Endothelial cell of umbilical vein (primary cell): ENCODE measurements at regions not wholly inside any gene's neighbourhood (a gene's known extent, or its start where the extent isn't known, plus 50 kb on each side); places are given as distances from the start of the nearest gene placed in this dataset.

Experiments used
- BruUV-seq: library from RNA; stranded (reverse); fragments of 400-500 nt; replicated peaks from 2 replicates; lab custom pipeline; 2021; lab: Mats Ljungman, UMichigan
- CTCF ChIA-PET: fragments of 300-600, 350-600 bp; sonication (Branson Sonifier 250); formaldehyde crosslinking; loops from one replicate; lab custom pipeline; 2021; ENCODE audit warnings: antibody characterized with exemption, inconsistent platforms; lab: Charles Lee
- POLR2A ChIA-PET: fragments of 300-600, 350-600 bp; sonication (Branson Sonifier 250); formaldehyde crosslinking; loops from one replicate; lab custom pipeline; 2021; ENCODE audit warnings: antibody characterized with exemption, inconsistent platforms; lab: Charles Lee
- DNase-seq: peaks from one replicate; pipeline ENCODE4 v3.0.0-alpha.2; 2011; ENCODE audit warnings: low read depth, low spot score
- FAIRE-seq: peaks from 2 replicates; lab custom pipeline; 2011; peaks lifted over from hg19 to GRCh38; lab: Jason Lieb, UNC
- H2AFZ ChIP-seq: 2 replicates; pipeline ENCODE4 v1.6.0; 2012; ENCODE audit warnings: low read depth, low read length, control low read depth, inconsistent platforms
- H3K27ac ChIP-seq: 2 replicates; pipeline ENCODE4 v1.5.1; 2011; ENCODE audit warnings: low read depth, mild to moderate bottlenecking, control low read depth, low read length, moderate library complexity; ENCODE audit not compliant: insufficient read depth
- H3K27me3 ChIP-seq, 2 experiments: 2 replicates each; pipeline versions ENCODE4 v1.6.0 to v1.6.1; 2011; ENCODE audit warnings: low read length in 2 of 2, mixed read lengths in 1 of 2; ENCODE audit not compliant: control insufficient read depth in 2 of 2, insufficient read depth in 2 of 2
- H3K36me3 ChIP-seq, 2 experiments: 2 replicates in 1 of 2; 3 replicates in 1 of 2; pipeline ENCODE4 v1.5.1; 2011; ENCODE audit warnings: low read length in 2 of 2, mild to moderate bottlenecking in 1 of 2, moderate library complexity in 1 of 2; ENCODE audit not compliant: control insufficient read depth in 2 of 2, insufficient read depth in 2 of 2; ENCODE audit errors: extremely low read depth in 1 of 2
- H3K4me1 ChIP-seq: 3 replicates; pipeline ENCODE4 v1.5.1; 2011; ENCODE audit warnings: mild to moderate bottlenecking, low read length; ENCODE audit not compliant: control insufficient read depth, insufficient read depth; ENCODE audit errors: extremely low read depth
- H3K4me2 ChIP-seq: 2 replicates; pipeline ENCODE4 v1.6.1; 2011; ENCODE audit warnings: low read length, control low read depth, mixed read lengths; ENCODE audit not compliant: insufficient read depth
- H3K4me3 ChIP-seq, 3 experiments: fragments of 200-600 bp in 1 of 3; sonication (generic), shearing (Covaris generic) in 1 of 3; replicated peaks in 1 of 3; 2 replicates each; pipeline ENCODE4 v1.5.1; 2011 to 2016; ENCODE audit warnings: control low read depth in 3 of 3, low read length in 3 of 3, mild to moderate bottlenecking in 2 of 3, inconsistent platforms in 1 of 3, low read depth in 1 of 3, moderate library complexity in 1 of 3; ENCODE audit not compliant: insufficient read depth in 1 of 3
- H3K79me2 ChIP-seq: 2 replicates; pipeline ENCODE4 v1.6.0; 2012; ENCODE audit warnings: low read length, inconsistent platforms; ENCODE audit not compliant: control insufficient read depth, insufficient read depth
- H3K9ac ChIP-seq: replicated peaks from 2 replicates; pipeline ENCODE3; 2011; ENCODE audit warnings: low read length, control low read depth; ENCODE audit not compliant: insufficient read depth; ENCODE audit errors: extremely low read depth
- H3K9me1 ChIP-seq: replicated peaks from 3 replicates; pipeline ENCODE4 v1.6.0; 2011; ENCODE audit warnings: mild to moderate bottlenecking, low read length; ENCODE audit not compliant: control insufficient read depth, insufficient read depth; ENCODE audit errors: extremely low read depth
- H3K9me3 ChIP-seq: replicated peaks from 2 replicates; pipeline ENCODE4 v1.5.1; 2012; ENCODE audit warnings: low read length, inconsistent platforms; ENCODE audit not compliant: control insufficient read depth, insufficient read depth
- H4K20me1 ChIP-seq: replicated peaks from 2 replicates; pipeline ENCODE3; 2011; ENCODE audit warnings: mild to moderate bottlenecking, low read length; ENCODE audit not compliant: control insufficient read depth, insufficient read depth; ENCODE audit errors: extremely low read depth
- CTCF ChIP-seq, 2 donors: IDR thresholded peaks; 1 replicate in 1 of 2; 2 replicates in 1 of 2; pipeline ENCODE4 v1.5.1; 2011; ENCODE audit warnings: low read length in 2 of 2, mild to moderate bottlenecking in 2 of 2, moderate library complexity in 2 of 2, control low read depth in 1 of 2, inconsistent platforms in 1 of 2, low read depth in 1 of 2; ENCODE audit not compliant: insufficient read depth in 1 of 2; ENCODE audit errors: extremely low read depth in 1 of 2
- EZH2 ChIP-seq: IDR thresholded peaks from 2 replicates; pipeline ENCODE4 v1.6.1; 2012; ENCODE audit warnings: borderline replicate concordance, low read depth, mild to moderate bottlenecking, moderate library complexity, low read length, inconsistent platforms; ENCODE audit not compliant: severe bottlenecking
- FOS ChIP-seq: IDR thresholded peaks from 2 replicates; pipeline ENCODE4 v1.6.1; 2011; ENCODE audit warnings: mild to moderate bottlenecking, low read length, moderate library complexity, borderline replicate concordance; ENCODE audit not compliant: insufficient read depth
- GATA2 ChIP-seq: IDR thresholded peaks from 2 replicates; pipeline ENCODE4 v1.7.0; 2011; ENCODE audit warnings: low read depth, mild to moderate bottlenecking, moderate library complexity, mixed read lengths, low read length; ENCODE audit not compliant: insufficient read length, insufficient read depth
- JUN ChIP-seq: IDR thresholded peaks from 2 replicates; pipeline ENCODE4 v1.6.1; 2011; ENCODE audit warnings: borderline replicate concordance, low read depth; ENCODE audit not compliant: insufficient read length, insufficient read depth
- MAX ChIP-seq: IDR thresholded peaks from 2 replicates; pipeline ENCODE4 v1.6.1; 2011; ENCODE audit not compliant: insufficient read depth, insufficient read length
- MYC ChIP-seq: IDR thresholded peaks from one replicate; pipeline ENCODE4 v1.6.1; 2011; ENCODE audit warnings: mild to moderate bottlenecking, low read depth, low read length
- POLR2A ChIP-seq: IDR thresholded peaks from 2 replicates; pipeline ENCODE4 v1.6.1; 2012; ENCODE audit warnings: low read depth, mild to moderate bottlenecking, control low read depth, low read length
- POLR2AphosphoS5 ChIP-seq: IDR thresholded peaks from 2 replicates; pipeline ENCODE4 v1.6.1; 2012; ENCODE audit warnings: low read depth, mild to moderate bottlenecking, control low read depth, low read length, moderate library complexity; ENCODE audit not compliant: insufficient read depth
- dilution Hi-C: fragments of 300-500 bp; cut with MboI; formaldehyde crosslinking; loops from one replicate; pipeline ENCODE4 v1.15.0; 2019; ENCODE audit warnings: low sequenced_read_pairs; ENCODE audit not compliant: extremely low pct_ligation_motif_present
- intact Hi-C: fragments of 100-400 bp; cut with micrococcal nuclease; formaldehyde crosslinking; loops from one replicate; pipeline ENCODE4 v1.10.0; 2022

GRCh38 chr6:119449331-119450156 is 100.0 kb upstream of the MAN1A1 start:
- no peak for FAIRE-seq
- no TSS peak for BruUV-seq

More at GRCh38 chr6:119449331-119450156, 100.0 kb upstream of the MAN1A1 start:
- H4K20me1 ChIP-seq, result no peaks in the 10 kb centered on the region
- POLR2A ChIA-PET, result no interaction called here
- H3K79me2 ChIP-seq, result no peaks in the 10 kb centered on the region
- no peak overlapping the region for H3K9ac ChIP-seq
- H3K4me3 ChIP-seq, result no peak overlapping the region
- no peak overlapping the region for H3K4me2 ChIP-seq
- H3K27me3 ChIP-seq, result no peaks in the 10 kb centered on the region
- no peaks in the 10 kb centered on the region for H3K4me1 ChIP-seq
- dilution Hi-C loops, result no loop called here
- no peak for TF ChIP-seq GATA2
- TF ChIP-seq MAX, result no peak
- no peak for TF ChIP-seq FOS
- TF ChIP-seq JUN, result no peak
- no peak for TF ChIP-seq CTCF (IDR thresholded peaks at IDR 0.05; ENCODE audit: extremely low read depth in 1 of 2, insufficient read depth in 1 of 2, low read depth in 1 of 2, low read length in 2 of 2)
- TF ChIP-seq POLR2A, result no peak
- no peak for TF ChIP-seq POLR2AphosphoS5
- no peak for TF ChIP-seq EZH2
- TF ChIP-seq MYC, result no peak
- H3K27ac ChIP-seq, result no peak overlapping the region
- CTCF ChIA-PET, result no interaction called here
- no peaks in the 10 kb centered on the region for H3K9me3 ChIP-seq
- no peaks in the 10 kb centered on the region for H3K36me3 ChIP-seq
- H3K9me1 ChIP-seq, result no peaks in the 10 kb centered on the region
- DNase-seq, result no peak
- H2AFZ ChIP-seq, result no peak overlapping the region
- intact Hi-C loops, result no loop called here
